Endodermal cell (in vitro differentiated cells): ENCODE measurements at regions not wholly inside any gene's neighbourhood (a gene's known extent, or its start where the extent isn't known, plus 50 kb on each side); places are given as distances from the start of the nearest gene placed in this dataset.

Experiments used
- DNase-seq: peaks from one replicate; pipeline ENCODE4 v3.0.0-alpha.2; 2017
- H3K27ac ChIP-seq: 2 replicates; pipeline ENCODE4 v1.5.1; 2013; ENCODE audit warnings: mild to moderate bottlenecking, low read depth, low read length, moderate library complexity
- H3K27me3 ChIP-seq: 2 replicates; pipeline ENCODE4 v1.6.1; 2013; ENCODE audit warnings: mild to moderate bottlenecking, low read length, moderate library complexity; ENCODE audit not compliant: insufficient read depth, control insufficient read depth, poor library complexity, severe bottlenecking
- H3K36me3 ChIP-seq: 2 replicates; pipeline ENCODE4 v1.7.0; 2013; ENCODE audit warnings: mild to moderate bottlenecking, low read length, moderate library complexity; ENCODE audit not compliant: control insufficient read depth, insufficient read depth
- H3K4me1 ChIP-seq: one replicate; pipeline ENCODE4 v1.7.0; 2013; ENCODE audit warnings: low read length; ENCODE audit not compliant: control insufficient read depth, insufficient read depth
- H3K4me3 ChIP-seq: 2 replicates; pipeline ENCODE4 v1.5.1; 2013; ENCODE audit warnings: mild to moderate bottlenecking, low read length, moderate library complexity
- H3K9ac ChIP-seq: 2 replicates; pipeline ENCODE4 v1.6.1; 2013; ENCODE audit warnings: mild to moderate bottlenecking, low read length, moderate library complexity; ENCODE audit not compliant: poor library complexity, severe bottlenecking; ENCODE audit errors: extremely low read depth
- H3K9me3 ChIP-seq: 2 replicates; pipeline ENCODE4 v1.6.1; 2013; ENCODE audit warnings: mild to moderate bottlenecking, low read length, moderate library complexity; ENCODE audit not compliant: control insufficient read depth
- H3K27ac Mint-ChIP-seq: 2 replicates; pipeline ENCODE4 v1.8.0; 2020; ENCODE audit warnings: mixed read lengths
- H3K27me3 Mint-ChIP-seq: 2 replicates; pipeline ENCODE4 v1.8.0; 2021; ENCODE audit warnings: mild to moderate bottlenecking, mixed read lengths; ENCODE audit not compliant: insufficient read depth
- H3K36me3 Mint-ChIP-seq: 2 replicates; pipeline ENCODE4 v1.8.0; 2020; ENCODE audit warnings: low read depth, mixed read lengths
- H3K4me1 Mint-ChIP-seq: 2 replicates; pipeline ENCODE4 v1.8.0; 2020; ENCODE audit warnings: mixed read lengths
- H3K4me3 Mint-ChIP-seq: 2 replicates; pipeline ENCODE4 v1.8.0; 2020; ENCODE audit warnings: mild to moderate bottlenecking, moderate library complexity, mixed read lengths
- H3K9me3 Mint-ChIP-seq: 2 replicates; pipeline ENCODE4 v1.8.0; 2020; ENCODE audit warnings: mild to moderate bottlenecking, mixed read lengths
- WGBS, 2 experiments: methylation state at CpG; one replicate each; pipeline versions ENCODE4 v1.1.5 to v1.1.7; 2013; ENCODE audit warnings: missing lambda C conversion rate in 2 of 2, mixed read lengths in 1 of 2; ENCODE audit not compliant: insufficient coverage in 1 of 2, insufficient read length in 1 of 2; 5-methylcytosine and 5-hydroxymethylcytosine counted together
- TF ChIP-seq, protein P1 (sequence below): fragments of 200-600 bp; sonication (generic); conservative IDR thresholded peaks from 2 replicates; pipeline ENCODE4 v1.5.0; 2021; ENCODE audit warnings: antibody characterized with exemption, mild to moderate bottlenecking

DNA sequence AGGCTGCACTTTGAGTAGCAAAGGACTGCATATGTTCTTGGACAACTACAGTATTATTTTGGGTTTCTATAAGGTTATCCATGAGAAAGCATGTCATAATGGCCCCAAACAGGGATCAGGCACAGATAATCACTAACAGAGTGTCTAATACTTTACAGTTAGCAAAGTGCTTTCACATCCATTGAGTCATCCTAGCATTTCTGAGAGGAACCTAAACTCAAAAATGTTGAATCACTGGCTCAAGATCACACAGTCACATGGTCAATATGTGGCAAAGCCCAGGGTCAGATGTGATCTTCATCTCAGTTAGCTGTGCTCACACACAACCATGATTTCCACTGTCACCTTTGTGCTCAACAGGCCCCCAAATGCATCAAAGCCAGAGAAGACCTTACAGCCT, 156.1 kb upstream of the VRK2 start:
- Histone ChIP-seq H3K36me3 (no peaks in the 10 kb centered on the region), H3K4me1 (no peaks in the 10 kb centered on the region), H3K27ac (no peak overlapping the region), H3K4me3 (no peak overlapping the region), H3K27me3 (no peaks in the 10 kb centered on the region), H3K9me3 (no peaks in the 10 kb centered on the region), H3K9ac (no peak overlapping the region)
- DNase-seq = no peak
- Mint-ChIP-seq H3K27ac (no peak overlapping the region), H3K36me3 (no peaks in the 10 kb centered on the region), H3K4me1 (no peaks in the 10 kb centered on the region), H3K4me3 (no peak overlapping the region), H3K9me3 (no peaks in the 10 kb centered on the region), H3K27me3 (no peaks in the 10 kb centered on the region)
- TF ChIP-seq, protein P1, sequence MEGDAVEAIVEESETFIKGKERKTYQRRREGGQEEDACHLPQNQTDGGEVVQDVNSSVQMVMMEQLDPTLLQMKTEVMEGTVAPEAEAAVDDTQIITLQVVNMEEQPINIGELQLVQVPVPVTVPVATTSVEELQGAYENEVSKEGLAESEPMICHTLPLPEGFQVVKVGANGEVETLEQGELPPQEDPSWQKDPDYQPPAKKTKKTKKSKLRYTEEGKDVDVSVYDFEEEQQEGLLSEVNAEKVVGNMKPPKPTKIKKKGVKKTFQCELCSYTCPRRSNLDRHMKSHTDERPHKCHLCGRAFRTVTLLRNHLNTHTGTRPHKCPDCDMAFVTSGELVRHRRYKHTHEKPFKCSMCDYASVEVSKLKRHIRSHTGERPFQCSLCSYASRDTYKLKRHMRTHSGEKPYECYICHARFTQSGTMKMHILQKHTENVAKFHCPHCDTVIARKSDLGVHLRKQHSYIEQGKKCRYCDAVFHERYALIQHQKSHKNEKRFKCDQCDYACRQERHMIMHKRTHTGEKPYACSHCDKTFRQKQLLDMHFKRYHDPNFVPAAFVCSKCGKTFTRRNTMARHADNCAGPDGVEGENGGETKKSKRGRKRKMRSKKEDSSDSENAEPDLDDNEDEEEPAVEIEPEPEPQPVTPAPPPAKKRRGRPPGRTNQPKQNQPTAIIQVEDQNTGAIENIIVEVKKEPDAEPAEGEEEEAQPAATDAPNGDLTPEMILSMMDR = no peak

DNA sequence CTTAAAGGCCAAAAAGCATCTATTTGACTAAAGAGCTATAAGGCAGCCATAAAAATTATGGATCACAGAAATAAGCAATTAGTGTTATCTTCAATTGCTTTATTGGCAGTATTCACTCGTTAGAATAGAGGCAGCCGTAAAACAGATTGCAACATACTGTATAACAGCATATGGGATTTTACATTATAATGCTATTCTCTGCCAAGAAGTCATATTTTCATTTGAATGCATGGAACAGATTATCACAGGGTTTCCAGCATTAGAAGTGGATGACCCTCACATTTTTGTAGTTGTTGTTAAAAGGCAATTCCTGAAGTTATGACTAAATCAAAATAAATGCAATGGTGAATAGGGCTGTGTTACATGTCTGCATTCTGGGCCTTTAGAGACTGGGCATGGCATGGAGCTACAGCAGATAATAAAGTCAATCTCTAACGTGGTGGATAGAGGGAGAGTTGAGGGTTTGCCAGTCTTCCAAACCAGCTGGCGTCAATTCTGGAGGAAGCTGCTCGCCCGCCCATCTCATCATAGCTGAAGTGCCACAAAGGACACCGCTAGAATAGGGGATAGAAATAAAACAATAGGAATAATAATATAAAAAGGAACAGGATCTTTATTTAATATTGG, 155.4 kb upstream of the VRK2 start:
- Histone ChIP-seq H3K36me3 (no peaks in the 10 kb centered on the region), H3K27me3 (no peaks in the 10 kb centered on the region), H3K9ac (no peak overlapping the region), H3K4me1 (no peaks in the 10 kb centered on the region), H3K27ac (no peak overlapping the region), H3K4me3 (no peak overlapping the region), H3K9me3 (no peaks in the 10 kb centered on the region)
- DNase-seq = no peak
- Mint-ChIP-seq H3K4me3 (no peak overlapping the region), H3K9me3 (no peaks in the 10 kb centered on the region), H3K4me1 (no peaks in the 10 kb centered on the region), H3K27me3 (no peaks in the 10 kb centered on the region), H3K36me3 (no peaks in the 10 kb centered on the region), H3K27ac (no peak overlapping the region)
- 88 to 100% methylated on average over 1 to 7 of the region's 7 CpGs for WGBS, 2 experiments
- TF ChIP-seq, protein P1 = no peak

DNA sequence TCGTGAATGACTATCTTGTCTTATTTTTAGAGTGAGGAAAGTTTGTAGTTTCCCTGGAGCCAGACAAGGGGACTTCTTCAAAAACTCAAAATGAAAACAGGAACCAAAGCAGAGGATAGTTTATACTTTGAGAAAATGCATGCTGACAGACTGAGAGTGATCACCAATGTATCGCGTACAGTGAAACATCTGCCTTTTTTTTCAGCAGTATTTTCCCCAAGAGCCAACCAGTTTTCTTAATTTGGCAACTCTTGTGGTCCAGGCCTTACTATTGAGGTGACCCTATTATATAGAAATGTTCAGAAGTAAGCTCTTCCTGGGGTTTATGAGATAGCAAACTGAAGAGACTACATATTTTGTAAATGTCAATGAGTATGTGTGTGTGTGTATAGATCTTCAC, 153.7 kb upstream of the VRK2 start:
- H3K27me3 Mint-ChIP-seq = no peaks in the 10 kb centered on the region

More for the DNA sequence above, 153.7 kb upstream of the VRK2 start:
- H3K4me3 Mint-ChIP-seq = no peak overlapping the region
- Histone ChIP-seq H3K36me3 (no peaks in the 10 kb centered on the region), H3K27me3 (no peaks in the 10 kb centered on the region), H3K4me3 (no peak overlapping the region), H3K27ac (no peak overlapping the region), H3K4me1 (no peaks in the 10 kb centered on the region), H3K9me3 (no peaks in the 10 kb centered on the region), H3K9ac (no peak overlapping the region)
- WGBS, 2 experiments = 91 to 100% methylated on average over 1 to 3 of the region's 3 CpGs
- no peak for DNase-seq
- no peaks in the 10 kb centered on the region for H3K9me3 Mint-ChIP-seq
- H3K27ac Mint-ChIP-seq = no peak overlapping the region
- no peaks in the 10 kb centered on the region for H3K4me1 Mint-ChIP-seq
- no peaks in the 10 kb centered on the region for H3K36me3 Mint-ChIP-seq
- TF ChIP-seq, protein P1 = no peak
